RWPE1 (cell line): ENCODE measurements at regions not wholly inside any gene's neighbourhood (a gene's known extent, or its start where the extent isn't known, plus 50 kb on each side); places are given as distances from the start of the nearest gene placed in this dataset.
"Not testable (repeated sequence)": the region's sequence is repeated elsewhere in the genome, so short reads cannot be mapped to it uniquely, and the experiment has no call there.

Experiments used
- CTCF ChIA-PET: fragments of 350-600 bp; sonication (Branson Sonifier 250); formaldehyde crosslinking; extraction: SDS; loops from one replicate; lab custom pipeline; 2021; lab: Yijun Ruan, JAX
- POLR2A ChIA-PET: fragments of 400-600 bp; formaldehyde crosslinking; extraction: SDS; loops from one replicate; lab custom pipeline; 2020; ENCODE audit warnings: antibody characterized with exemption; ENCODE audit not compliant: low non-redundant PET; lab: Yijun Ruan, JAX
- DNase-seq: peaks from one replicate; pipeline ENCODE4 v3.0.0; 2012; ENCODE audit warnings: low spot score
- H3K27ac ChIP-seq: fragments of 450-650 bp; 2 replicates; pipeline ENCODE4 v1.5.1; 2017
- CTCF ChIP-seq: fragments of 450-650 bp; conservative IDR thresholded peaks from 2 replicates; pipeline ENCODE4 v1.5.1; 2017; ENCODE audit warnings: low read depth, mild to moderate bottlenecking

- ChIA-PET CTCF (no interaction called here), POLR2A (no interaction called here)
- no peak for TF ChIP-seq CTCF
- DNase-seq = no peak
- H3K27ac ChIP-seq = no peak overlapping the region
Observed at GRCh38 chrX:1815456-1816175, 200.8 kb downstream of the ASMT start.

GRCh38 chrX:1816387-1816982, 201.6 kb downstream of the ASMT start:
- DNase-seq, POLR2A ChIA-PET, CTCF ChIA-PET: not testable (repeated sequence)

GRCh38 chrX:1821846-1822245, 207.0 kb downstream of the ASMT start:
- DNase-seq = no peak
- H3K27ac ChIP-seq = no peak overlapping the region
- no peak for TF ChIP-seq CTCF
- POLR2A ChIA-PET = no interaction called here
- CTCF ChIA-PET = no interaction called here

More at GRCh38 chrX:1816387-1816982, 201.6 kb downstream of the ASMT start:
- not testable (repeated sequence) for H3K27ac ChIP-seq

GRCh38 chrX:1824855-1825254, 210.0 kb downstream of the ASMT start:
- ChIA-PET CTCF (no interaction called here), POLR2A (no interaction called here)
- no peak for TF ChIP-seq CTCF
- no peak overlapping the region for H3K27ac ChIP-seq
- no peak for DNase-seq

GRCh38 chrX:1833656-1834360, 218.9 kb downstream of the ASMT start:
- TF ChIP-seq CTCF = no peak
- no peak overlapping the region for H3K27ac ChIP-seq
- POLR2A ChIA-PET = no interaction called here
- CTCF ChIA-PET = no interaction called here
- no peak for DNase-seq

GRCh38 chrX:1835056-1835455, 220.2 kb downstream of the ASMT start:
- CTCF ChIA-PET = no interaction called here
- no peak for DNase-seq

More at GRCh38 chrX:1835056-1835455, 220.2 kb downstream of the ASMT start:
- POLR2A ChIA-PET = no interaction called here
- TF ChIP-seq CTCF = no peak
- H3K27ac ChIP-seq = no peak overlapping the region
